GM12878 (cell line): ENCODE measurements at regions not wholly inside any gene's neighbourhood (a gene's known extent, or its start where the extent isn't known, plus 50 kb on each side); places are given as distances from the start of the nearest gene placed in this dataset.

Experiments
- ATAC-seq: fragments of 200-7000 bp; cut with Tn5 transposase; 3 replicates; pipeline ENCODE4 v1.9.1; 2020; ENCODE audit warnings: mild to moderate bottlenecking, moderate library complexity
- BruUV-seq: library from RNA; stranded (reverse); fragments of 400-500 nt; replicated peaks from 2 replicates; lab custom pipeline; 2021; lab: Mats Ljungman, UMichigan
- CTCF ChIA-PET: fragments of 300-600 bp; sonication (Branson Sonifier 250); formaldehyde crosslinking; extraction: SDS; loops from one replicate; lab custom pipeline; 2021; ENCODE audit warnings: inconsistent platforms; lab: Yijun Ruan, JAX
- POLR2A ChIA-PET: fragments of 350-600 bp; formaldehyde crosslinking; extraction: SDS; loops from one replicate; lab custom pipeline; 2021; ENCODE audit warnings: inconsistent platforms; lab: Charles Lee
- RAD21 ChIA-PET: fragments of 300-600 bp; sonication (Branson Sonifier 250); formaldehyde crosslinking; loops from one replicate; lab custom pipeline; 2023; ENCODE audit warnings: antibody characterized with exemption; ENCODE audit not compliant: unreplicated experiment; lab: Charles Lee
- SMC1A ChIA-PET: fragments of 300-600 bp; sonication (Branson Sonifier 250); formaldehyde crosslinking; loops from one replicate; lab custom pipeline; 2023; ENCODE audit not compliant: unreplicated experiment, uncharacterized antibody; lab: Charles Lee
- DNase-seq: peaks from one replicate; pipeline ENCODE4 v3.0.0-alpha.2; 2011; ENCODE audit warnings: low read depth, low spot score
- FAIRE-seq: peaks from 3 replicates; lab custom pipeline; 2011; peaks lifted over from hg19 to GRCh38; lab: Jason Lieb, UNC
- H2AFZ ChIP-seq: 2 replicates; pipeline ENCODE4 v1.6.0; 2011; ENCODE audit warnings: low read depth, low read length, control low read depth; ENCODE audit not compliant: control insufficient read depth
- H3K27ac ChIP-seq: 2 replicates; pipeline ENCODE4 v1.5.1; 2011; ENCODE audit warnings: control low read depth; ENCODE audit not compliant: control insufficient read depth, insufficient read depth
- H3K27me3 ChIP-seq, 2 experiments: replicated peaks in 1 of 2; 2 replicates each; pipeline versions ENCODE4 v1.6.0 to v1.6.1; 2011; ENCODE audit warnings: low read length in 1 of 2; ENCODE audit not compliant: control insufficient read depth in 2 of 2, insufficient read depth in 2 of 2
- H3K36me3 ChIP-seq, 2 experiments: 2 replicates each; pipeline ENCODE4 v1.5.1; 2011; ENCODE audit warnings: low read length in 1 of 2; ENCODE audit not compliant: control insufficient read depth in 2 of 2, insufficient read depth in 2 of 2
- H3K4me1 ChIP-seq: 2 replicates; pipeline ENCODE4 v1.6.1; 2011; ENCODE audit warnings: mild to moderate bottlenecking, low read length, moderate library complexity, mixed read lengths; ENCODE audit not compliant: control insufficient read depth, insufficient read depth
- H3K4me2 ChIP-seq: 2 replicates; pipeline ENCODE4 v1.6.0; 2011; ENCODE audit warnings: control low read depth; ENCODE audit not compliant: control insufficient read depth, insufficient read depth
- H3K4me3 ChIP-seq: fragments of 200-600 bp; sonication (generic); 2 replicates; pipeline ENCODE4 v1.5.1; 2016
- H3K79me2 ChIP-seq: 2 replicates; pipeline ENCODE4 v1.6.0; 2011; ENCODE audit warnings: low read length; ENCODE audit not compliant: control insufficient read depth, insufficient read depth
- H3K9ac ChIP-seq: 2 replicates; pipeline ENCODE4 v1.8.0; 2011; ENCODE audit warnings: low read length, control low read depth, mixed read lengths; ENCODE audit not compliant: control insufficient read depth, insufficient read depth
- H3K9me3 ChIP-seq: replicated peaks from 3 replicates; pipeline ENCODE4 v1.5.1; 2011; ENCODE audit warnings: mild to moderate bottlenecking, low read length; ENCODE audit not compliant: control insufficient read depth, insufficient read depth
- H4K20me1 ChIP-seq: 2 replicates; pipeline ENCODE4 v1.6.0; 2011; ENCODE audit not compliant: control insufficient read depth, insufficient read depth
- CTCF ChIP-seq, 3 experiments: IDR thresholded peaks in 2 of 3; conservative IDR thresholded peaks in 1 of 3; 2 replicates each; pipeline ENCODE4 v1.5.1; 2011; ENCODE audit warnings: low read depth in 3 of 3, low read length in 3 of 3, mild to moderate bottlenecking in 3 of 3, control low read depth in 2 of 3, moderate library complexity in 2 of 3, inconsistent platforms in 1 of 3, mixed read lengths in 1 of 3; ENCODE audit not compliant: control insufficient read depth in 2 of 3, insufficient read depth in 1 of 3; ENCODE audit errors: extremely low read depth in 1 of 3
- DPF2 ChIP-seq: fragments of 450-650 bp; IDR thresholded peaks from 2 replicates; pipeline ENCODE4 v1.6.1; 2017; ENCODE audit warnings: mild to moderate bottlenecking
- IRF5 ChIP-seq: fragments of 450-650 bp; IDR thresholded peaks from 2 replicates; pipeline ENCODE4 v1.6.1; 2017; ENCODE audit warnings: borderline replicate concordance
- LARP7 ChIP-seq: fragments of 450-650 bp; IDR thresholded peaks from 2 replicates; pipeline ENCODE4 v1.6.1; 2017; ENCODE audit warnings: mild to moderate bottlenecking
- NBN ChIP-seq: fragments of 450-650 bp; IDR thresholded peaks from 2 replicates; pipeline ENCODE4 v1.6.1; 2016
- NR2C1 ChIP-seq: fragments of 450-650 bp; IDR thresholded peaks from 2 replicates; pipeline ENCODE4 v1.6.1; 2017; ENCODE audit warnings: antibody characterized with exemption, mild to moderate bottlenecking, moderate library complexity
- RELA ChIP-seq: fragments of 450-650 bp; IDR thresholded peaks from 2 replicates; pipeline ENCODE4 v1.8.0; 2014; ENCODE audit warnings: borderline replicate concordance; ENCODE audit not compliant: partially characterized antibody
- YBX1 ChIP-seq: fragments of 450-650 bp; IDR thresholded peaks from 2 replicates; pipeline ENCODE4 v1.6.1; 2016; ENCODE audit warnings: antibody characterized with exemption
- ZBTB33 ChIP-seq: fragments of 450-650 bp; IDR thresholded peaks from 2 replicates; pipeline ENCODE4 v1.6.1; 2017; ENCODE audit warnings: mild to moderate bottlenecking
- ZNF207 ChIP-seq: fragments of 450-650 bp; IDR thresholded peaks from 2 replicates; pipeline ENCODE4 v1.6.1; 2014; ENCODE audit warnings: antibody characterized with exemption, mild to moderate bottlenecking, borderline replicate concordance
- WGBS: methylation state at CpG from one replicate; pipeline ENCODE4 v1.1.6; 2016; ENCODE audit warnings: low lambda C conversion rate; ENCODE audit not compliant: insufficient replicate concordance, insufficient coverage; ENCODE audit errors: missing lambda C conversion rate; 5-methylcytosine and 5-hydroxymethylcytosine counted together
- in situ Hi-C: fragments of 300-500 bp; cut with MboI; formaldehyde crosslinking; loops from 9 replicates; pipeline ENCODE4 v1.14.3; 2018; ENCODE audit warnings: mixed read lengths
- intact Hi-C: fragments of 100-400 bp; cut with micrococcal nuclease; formaldehyde crosslinking; loops from one replicate; pipeline ENCODE4 v1.14.2; 2022; ENCODE audit not compliant: unreplicated experiment
- TF ChIP-seq, protein P1 (sequence below): IDR thresholded peaks from 2 replicates; pipeline ENCODE4 v1.6.1; 2012; ENCODE audit warnings: low read depth, low read length, improper control_type of control experiment
- TF ChIP-seq, protein P2 (sequence below): IDR thresholded peaks from 2 replicates; pipeline ENCODE4 v1.6.1; 2012; ENCODE audit warnings: low read length, inconsistent platforms

- FAIRE-seq (no peak), ATAC-seq (no peak; the same call in 1 of the 3 replicates), DNase-seq (no peak)
- no peak overlapping the region for H3K9ac ChIP-seq
- no TSS peak for BruUV-seq
- H3K4me2 ChIP-seq: no peak overlapping the region
- H3K79me2 ChIP-seq: no peaks in the 10 kb centered on the region
- no peaks in the 10 kb centered on the region for H3K27me3 ChIP-seq
- TF ChIP-seq NBN (no peak), DPF2 (no peak), CTCF (IDR thresholded peaks at IDR 0.05 in 2 of 3, conservative IDR thresholded peaks at IDR 0.05 in 1 of 3; ENCODE audit: control insufficient read depth in 2 of 3, extremely low read depth in 1 of 3, insufficient read depth in 1 of 3, low read depth in 3 of 3, low read length in 3 of 3) (no peak), LARP7 (no peak)
- H3K36me3 ChIP-seq: no peaks in the 10 kb centered on the region
- in situ Hi-C loops (no loop called here), intact Hi-C loops (no loop called here)
- ChIA-PET RAD21 (no interaction called here), POLR2A (no interaction called here), CTCF (no interaction called here), SMC1A (no interaction called here)
- no peaks in the 10 kb centered on the region for H3K4me1 ChIP-seq
- H3K4me3 ChIP-seq: no peak overlapping the region
- no peaks in the 10 kb centered on the region for H4K20me1 ChIP-seq
- H3K9me3 ChIP-seq: no peaks in the 10 kb centered on the region
- H3K27ac ChIP-seq: no peak overlapping the region
- WGBS: 33% methylated on average over 4 of the region's 4 CpGs
- H2AFZ ChIP-seq: no peak overlapping the region
Observed at GRCh38 chr3:5891711-5892110, 704.2 kb downstream of the EDEM1 start.

- no peak overlapping the region for H3K4me3 ChIP-seq
- intact Hi-C loops (no loop called here), in situ Hi-C loops (no loop called here)
- no peaks in the 10 kb centered on the region for H3K36me3 ChIP-seq
- DNase-seq (no peak), FAIRE-seq (no peak), ATAC-seq (no peak)
- ChIA-PET POLR2A (no interaction called here), RAD21 (no interaction called here), CTCF (no interaction called here), SMC1A (interaction anchor here (1.0 kb wide), 1 partner anchor 23 kb away, joined by 3 read pairs; no protein-coding TSS in a partner anchor)
- H3K79me2 ChIP-seq: no peaks in the 10 kb centered on the region
- no peaks in the 10 kb centered on the region for H3K4me1 ChIP-seq
- BruUV-seq: no TSS peak
- H3K9me3 ChIP-seq: no peaks in the 10 kb centered on the region
- H3K4me2 ChIP-seq: no peak overlapping the region
- 21% methylated on average over 2 of the region's 2 CpGs for WGBS
- no peak overlapping the region for H3K27ac ChIP-seq
- H3K27me3 ChIP-seq: no peaks in the 10 kb centered on the region
- H2AFZ ChIP-seq: no peak overlapping the region
- H4K20me1 ChIP-seq: no peaks in the 10 kb centered on the region
- H3K9ac ChIP-seq: no peak overlapping the region
- TF ChIP-seq ZBTB33 (no peak), NR2C1 (no peak), IRF5 (no peak), YBX1 (no peak), RELA (no peak), ZNF207 (no peak)
- TF ChIP-seq, protein P1, sequence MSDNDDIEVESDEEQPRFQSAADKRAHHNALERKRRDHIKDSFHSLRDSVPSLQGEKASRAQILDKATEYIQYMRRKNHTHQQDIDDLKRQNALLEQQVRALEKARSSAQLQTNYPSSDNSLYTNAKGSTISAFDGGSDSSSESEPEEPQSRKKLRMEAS: no peak
- TF ChIP-seq, protein P2, sequence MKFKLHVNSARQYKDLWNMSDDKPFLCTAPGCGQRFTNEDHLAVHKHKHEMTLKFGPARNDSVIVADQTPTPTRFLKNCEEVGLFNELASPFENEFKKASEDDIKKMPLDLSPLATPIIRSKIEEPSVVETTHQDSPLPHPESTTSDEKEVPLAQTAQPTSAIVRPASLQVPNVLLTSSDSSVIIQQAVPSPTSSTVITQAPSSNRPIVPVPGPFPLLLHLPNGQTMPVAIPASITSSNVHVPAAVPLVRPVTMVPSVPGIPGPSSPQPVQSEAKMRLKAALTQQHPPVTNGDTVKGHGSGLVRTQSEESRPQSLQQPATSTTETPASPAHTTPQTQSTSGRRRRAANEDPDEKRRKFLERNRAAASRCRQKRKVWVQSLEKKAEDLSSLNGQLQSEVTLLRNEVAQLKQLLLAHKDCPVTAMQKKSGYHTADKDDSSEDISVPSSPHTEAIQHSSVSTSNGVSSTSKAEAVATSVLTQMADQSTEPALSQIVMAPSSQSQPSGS: no peak
Observed at GRCh38 chr3:5898106-5898505, 710.6 kb downstream of the EDEM1 start.
